ENCODE measurements at regions not wholly inside any gene's neighbourhood (a gene's known extent, or its start where the extent isn't known, plus 50 kb on each side); places are given as distances from the start of the nearest gene placed in this dataset.

GRCh38 chr3:152682477-152682876, 152.5 kb upstream of the P2RY1 start:
- TF ChIP-seq POLR2A (IDR thresholded peaks at IDR 0.05) (no peak), CTCF (IDR thresholded peaks at IDR 0.05) (no peak), POLR2AphosphoS5 (IDR thresholded peaks at IDR 0.05) (no peak), EP300 (IDR thresholded peaks at IDR 0.05; ENCODE audit: low read depth) (no peak)

Measured in transverse colon (tissue), 4 donors.